ENCODE measurements at regions not wholly inside any gene's neighbourhood (a gene's known extent, or its start where the extent isn't known, plus 50 kb on each side); places are given as distances from the start of the nearest gene placed in this dataset.

DNA sequence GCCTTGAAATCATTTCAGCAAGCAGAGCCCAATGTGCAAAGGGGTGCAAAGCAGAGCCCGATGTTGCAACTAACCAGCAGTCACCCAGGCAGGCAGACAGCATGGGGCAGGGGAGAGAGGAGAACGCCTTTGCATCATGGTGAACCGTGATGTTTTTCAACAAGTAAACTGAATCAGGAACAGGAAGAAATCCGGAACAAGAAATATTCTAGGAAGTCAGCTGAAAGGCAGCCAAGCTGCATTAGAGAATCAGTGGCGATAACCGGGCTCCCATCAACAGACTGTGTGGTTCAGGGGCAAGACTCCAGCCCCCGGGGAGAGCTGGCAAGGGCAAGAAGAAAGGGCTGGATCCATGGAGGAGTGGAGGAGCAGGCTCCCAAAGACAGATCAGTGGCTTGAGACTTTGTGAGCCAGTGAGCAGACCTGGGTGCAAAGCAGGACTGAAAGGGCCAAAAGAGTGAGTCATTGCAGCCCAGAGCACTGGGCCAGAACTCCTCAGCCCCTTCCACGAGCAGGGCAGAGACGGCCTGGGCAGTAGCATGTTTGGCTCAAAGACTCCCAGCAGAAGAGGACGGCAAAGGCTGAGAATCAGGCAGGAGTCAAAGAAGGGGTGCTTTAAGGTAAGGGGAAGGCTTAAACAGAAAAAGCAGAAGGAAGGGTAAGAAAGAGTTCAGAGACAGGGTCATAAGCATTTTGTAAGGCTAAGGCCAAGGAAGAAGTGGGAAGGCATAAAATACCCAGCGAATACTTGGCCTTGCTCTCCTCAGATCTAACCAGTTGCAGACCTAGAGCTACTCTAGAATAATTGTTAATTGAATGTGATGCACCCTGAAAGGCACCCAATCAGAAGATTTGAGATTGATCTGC lies 155.0 kb downstream of the SETD4 start:
- TF ChIP-seq, protein P1, sequence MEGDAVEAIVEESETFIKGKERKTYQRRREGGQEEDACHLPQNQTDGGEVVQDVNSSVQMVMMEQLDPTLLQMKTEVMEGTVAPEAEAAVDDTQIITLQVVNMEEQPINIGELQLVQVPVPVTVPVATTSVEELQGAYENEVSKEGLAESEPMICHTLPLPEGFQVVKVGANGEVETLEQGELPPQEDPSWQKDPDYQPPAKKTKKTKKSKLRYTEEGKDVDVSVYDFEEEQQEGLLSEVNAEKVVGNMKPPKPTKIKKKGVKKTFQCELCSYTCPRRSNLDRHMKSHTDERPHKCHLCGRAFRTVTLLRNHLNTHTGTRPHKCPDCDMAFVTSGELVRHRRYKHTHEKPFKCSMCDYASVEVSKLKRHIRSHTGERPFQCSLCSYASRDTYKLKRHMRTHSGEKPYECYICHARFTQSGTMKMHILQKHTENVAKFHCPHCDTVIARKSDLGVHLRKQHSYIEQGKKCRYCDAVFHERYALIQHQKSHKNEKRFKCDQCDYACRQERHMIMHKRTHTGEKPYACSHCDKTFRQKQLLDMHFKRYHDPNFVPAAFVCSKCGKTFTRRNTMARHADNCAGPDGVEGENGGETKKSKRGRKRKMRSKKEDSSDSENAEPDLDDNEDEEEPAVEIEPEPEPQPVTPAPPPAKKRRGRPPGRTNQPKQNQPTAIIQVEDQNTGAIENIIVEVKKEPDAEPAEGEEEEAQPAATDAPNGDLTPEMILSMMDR (IDR thresholded peaks at IDR 0.05) = no peak
- no peak for TF ChIP-seq POLR2A (IDR thresholded peaks at IDR 0.05)
